KOPT-K1 (cell line): ENCODE measurements at regions not wholly inside any gene's neighbourhood (a gene's known extent, or its start where the extent isn't known, plus 50 kb on each side); places are given as distances from the start of the nearest gene placed in this dataset.
A peak's percentile ranks its signal among the peaks of the same experiment; 100 is the strongest.

ENCODE experiments used
- H3K27ac ChIP-seq: fragments of 200-600 bp; sonication (generic); 2 replicates; pipeline ENCODE4 v1.5.1; 2016; ENCODE audit warnings: antibody characterized with exemption, mild to moderate bottlenecking, low read depth, low read length; ENCODE audit not compliant: poor library complexity, severe bottlenecking
- H3K36me3 ChIP-seq: fragments of 200-600 bp; sonication (generic); 2 replicates; pipeline ENCODE4 v1.5.1; 2017; ENCODE audit warnings: antibody characterized with exemption, mild to moderate bottlenecking, low read length, moderate library complexity; ENCODE audit not compliant: insufficient read depth
- H3K9me3 ChIP-seq: fragments of 200-600 bp; sonication (generic); 2 replicates; pipeline ENCODE4 v1.5.1; 2017; ENCODE audit warnings: antibody characterized with exemption, low read length, mild to moderate bottlenecking; ENCODE audit not compliant: insufficient read depth, poor library complexity, severe bottlenecking

DNA sequence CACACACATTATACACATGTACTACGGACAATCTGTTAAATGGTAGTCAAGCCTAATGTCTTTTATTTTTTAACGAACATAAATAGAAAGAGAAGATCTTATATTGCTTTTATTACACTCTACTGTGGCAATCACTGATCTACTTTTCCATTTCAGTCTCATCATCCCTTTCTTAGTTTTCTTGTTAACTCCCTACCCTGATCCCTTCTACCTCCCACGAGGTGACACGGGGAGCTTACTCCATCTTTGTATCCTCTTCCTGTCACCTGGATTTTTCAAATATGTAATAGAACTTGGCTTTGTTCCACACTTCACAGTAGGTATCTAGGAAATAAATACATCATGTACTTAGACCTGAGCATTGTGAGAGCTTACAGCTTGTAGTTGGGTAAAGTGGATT, 211.0 kb downstream of the PIK3R1 start:
- H3K9me3 ChIP-seq = no peaks in the 10 kb centered on the region
- H3K36me3 ChIP-seq = no peaks in the 10 kb centered on the region
- H3K27ac ChIP-seq = peak overlapping the region; percentile 66

- H3K27ac ChIP-seq = no peak overlapping the region
- H3K36me3 ChIP-seq = no peaks in the 10 kb centered on the region
- no peaks in the 10 kb centered on the region for H3K9me3 ChIP-seq
Measured at GRCh38 chr5:68428231-68428811, 212.8 kb downstream of the PIK3R1 start.

GRCh38 chr5:68429510-68429909, 214.0 kb downstream of the PIK3R1 start:
- Histone ChIP-seq H3K27ac (no peak overlapping the region), H3K36me3 (no peaks in the 10 kb centered on the region), H3K9me3 (no peaks in the 10 kb centered on the region)

DNA sequence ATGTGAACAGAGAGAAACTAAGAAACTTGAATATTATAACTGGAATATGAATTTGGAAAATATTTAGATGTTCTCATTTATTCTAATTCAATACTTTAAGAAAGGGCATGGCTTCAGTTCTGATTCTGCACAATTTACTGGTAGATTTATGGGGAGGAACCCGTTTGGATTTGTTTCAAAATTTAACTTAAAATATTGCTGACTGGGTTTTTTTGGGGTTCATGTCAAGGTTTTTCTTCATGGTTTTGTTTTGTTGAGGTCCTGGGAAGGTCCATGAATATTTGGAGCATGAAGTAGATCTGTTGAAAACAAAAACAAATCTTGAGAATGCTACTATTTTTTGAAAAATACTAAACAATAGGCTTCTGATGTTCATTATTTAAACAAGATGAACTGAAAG, 214.7 kb downstream of the PIK3R1 start:
- no peaks in the 10 kb centered on the region for H3K36me3 ChIP-seq
- H3K9me3 ChIP-seq = no peaks in the 10 kb centered on the region
- H3K27ac ChIP-seq = no peak overlapping the region

DNA sequence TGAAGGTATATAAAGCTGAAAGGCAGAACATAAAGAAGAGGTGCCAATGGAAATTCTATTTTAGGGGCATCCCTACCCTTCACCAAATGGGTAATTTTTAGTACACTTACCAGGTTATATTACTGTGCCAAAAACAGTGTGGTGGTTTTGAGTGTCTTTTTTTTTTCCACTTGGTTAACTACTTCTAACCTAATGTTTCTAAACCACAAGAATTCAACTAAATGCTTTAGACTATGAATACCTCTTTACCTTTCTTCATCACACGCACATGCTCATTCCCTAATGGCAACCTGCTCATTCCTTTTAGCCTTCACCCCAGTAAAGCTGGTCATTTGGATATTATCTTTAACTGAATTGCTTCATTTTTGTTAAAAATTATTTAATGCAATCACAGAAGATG, 215.6 kb downstream of the PIK3R1 start:
- H3K9me3 ChIP-seq = no peaks in the 10 kb centered on the region
- H3K36me3 ChIP-seq = no peaks in the 10 kb centered on the region
- no peak overlapping the region for H3K27ac ChIP-seq

DNA sequence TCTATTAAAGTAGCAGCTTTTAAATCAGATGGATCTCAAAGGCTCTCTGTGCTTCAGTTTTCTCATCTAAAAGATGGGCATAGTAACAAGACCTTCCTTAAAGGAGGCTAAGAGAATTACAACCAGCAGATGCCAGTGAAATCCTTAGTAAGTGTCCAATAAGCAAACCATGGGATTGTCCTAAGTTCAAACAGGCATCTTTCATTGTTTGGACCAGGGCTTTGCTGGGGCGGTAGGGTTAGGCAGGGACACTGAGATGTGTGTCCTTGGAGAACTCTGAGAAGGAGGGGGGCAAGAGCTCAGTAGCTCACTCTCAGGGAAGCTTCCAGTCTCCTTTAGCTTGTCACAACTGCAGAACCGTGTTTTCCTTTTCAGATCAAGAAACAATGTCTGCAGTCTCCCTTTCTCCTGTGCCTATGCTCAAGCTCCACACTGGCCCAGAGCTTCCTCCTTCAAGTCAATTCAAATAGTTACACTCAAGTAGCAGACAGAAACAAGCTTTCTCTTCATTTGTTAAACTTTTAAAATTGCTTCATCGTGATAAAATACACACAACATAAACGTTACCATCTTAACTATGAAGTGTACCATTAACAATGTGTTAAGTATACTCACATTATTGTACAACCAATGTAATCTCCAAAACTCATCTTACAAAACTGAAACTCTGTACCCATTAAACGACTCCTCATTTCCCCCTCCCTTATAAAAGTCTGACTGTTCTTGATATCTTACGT, 216.2 kb downstream of the PIK3R1 start:
- H3K27ac ChIP-seq = no peak overlapping the region
- H3K36me3 ChIP-seq = no peaks in the 10 kb centered on the region

DNA sequence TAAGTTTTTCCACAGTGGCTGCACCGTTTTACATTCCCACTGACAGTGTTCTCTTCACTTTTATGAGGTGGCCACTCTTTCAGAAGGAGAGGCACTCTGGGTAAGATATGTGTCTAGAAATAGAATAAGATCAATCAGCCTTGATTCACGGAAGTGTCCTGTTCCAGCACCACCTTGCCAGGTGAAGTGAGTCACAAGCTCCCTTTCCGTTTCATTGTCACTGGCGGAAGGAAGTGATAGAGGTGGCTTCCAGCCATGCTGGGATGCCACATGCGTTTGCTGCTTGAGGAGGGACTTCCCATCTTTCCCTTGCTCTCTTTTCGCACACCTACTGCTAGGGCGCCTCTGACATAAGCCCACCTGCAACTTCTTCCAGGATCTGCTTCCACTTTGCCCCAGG, 217.1 kb downstream of the PIK3R1 start:
- Histone ChIP-seq H3K27ac (no peak overlapping the region), H3K36me3 (no peaks in the 10 kb centered on the region), H3K9me3 (no peaks in the 10 kb centered on the region)

More for the DNA sequence above, 216.2 kb downstream of the PIK3R1 start:
- no peaks in the 10 kb centered on the region for H3K9me3 ChIP-seq

- Histone ChIP-seq H3K9me3 (no peaks in the 10 kb centered on the region), H3K36me3 (no peaks in the 10 kb centered on the region), H3K27ac (peak overlapping the region; percentile 69)
Measured at GRCh38 chr5:68433526-68433922, 218.0 kb downstream of the PIK3R1 start.

DNA sequence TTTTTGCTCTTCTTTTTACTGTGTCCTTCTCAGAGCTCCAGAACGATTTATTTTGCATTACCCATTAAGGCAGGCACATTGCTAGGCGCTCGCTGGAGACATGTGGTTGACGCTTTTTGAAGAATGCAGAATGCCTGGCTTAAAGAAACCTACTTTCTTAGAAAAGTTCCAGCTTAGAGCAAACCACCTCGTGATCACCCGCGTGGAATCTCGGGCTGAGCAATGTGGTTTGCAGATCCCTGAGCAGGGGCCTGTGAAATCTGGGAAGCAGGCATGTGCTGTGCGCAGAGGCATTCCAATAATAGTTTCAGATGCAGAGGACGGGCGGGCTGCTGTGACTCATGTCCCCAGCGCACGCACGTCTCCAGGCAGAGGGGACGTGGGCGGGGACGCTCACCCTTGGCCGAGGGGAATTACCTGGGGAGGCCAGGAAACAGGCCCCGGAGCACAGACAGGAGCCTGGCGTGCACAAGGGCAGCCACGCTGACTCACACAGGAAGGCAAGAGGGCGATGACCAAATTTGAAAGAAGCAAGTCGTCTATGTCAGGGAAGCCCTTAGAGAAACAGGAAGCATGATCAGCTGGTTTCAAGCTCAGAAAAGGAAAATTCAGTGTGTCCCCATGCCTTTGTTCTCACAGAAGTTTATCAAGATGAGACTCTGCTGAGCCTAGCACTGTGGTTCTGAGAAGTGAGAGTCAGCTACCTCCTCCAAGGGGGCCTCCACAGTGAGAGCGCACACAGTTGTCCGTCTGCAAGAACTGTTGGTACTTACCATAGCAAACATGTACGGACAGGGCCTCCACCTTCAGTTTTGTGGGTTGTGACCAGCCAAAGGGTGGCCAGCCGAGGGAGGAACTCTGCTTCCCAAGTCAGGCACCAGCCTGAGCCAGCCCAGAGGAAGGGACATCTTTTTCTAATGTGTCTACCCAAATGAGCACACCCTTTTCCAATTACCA, 218.6 kb downstream of the PIK3R1 start:
- H3K27ac ChIP-seq = peak overlapping the region; percentile 69
- no peaks in the 10 kb centered on the region for H3K9me3 ChIP-seq
- H3K36me3 ChIP-seq = no peaks in the 10 kb centered on the region

DNA sequence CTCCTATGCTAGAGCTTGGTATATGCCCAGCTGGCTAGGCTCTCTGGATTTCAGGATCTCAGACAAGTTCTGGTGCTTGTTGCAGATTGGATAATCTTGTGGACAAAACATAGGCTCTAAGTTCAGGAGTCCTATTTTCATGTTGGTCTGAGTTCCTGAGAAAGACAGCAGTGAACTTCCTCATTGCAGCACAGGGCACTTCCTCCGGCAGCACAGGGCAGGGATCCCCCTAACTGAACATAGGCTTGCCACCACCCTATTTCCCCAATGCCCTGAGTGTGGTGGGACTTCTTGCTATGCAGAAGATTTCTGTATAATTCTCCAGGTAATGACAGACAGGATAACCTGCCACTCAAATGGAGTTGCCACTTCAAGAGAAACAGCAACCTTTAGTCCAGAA, 220.1 kb downstream of the PIK3R1 start:
- Histone ChIP-seq H3K27ac (peak overlapping the region; percentile 69), H3K36me3 (no peaks in the 10 kb centered on the region), H3K9me3 (no peaks in the 10 kb centered on the region)

DNA sequence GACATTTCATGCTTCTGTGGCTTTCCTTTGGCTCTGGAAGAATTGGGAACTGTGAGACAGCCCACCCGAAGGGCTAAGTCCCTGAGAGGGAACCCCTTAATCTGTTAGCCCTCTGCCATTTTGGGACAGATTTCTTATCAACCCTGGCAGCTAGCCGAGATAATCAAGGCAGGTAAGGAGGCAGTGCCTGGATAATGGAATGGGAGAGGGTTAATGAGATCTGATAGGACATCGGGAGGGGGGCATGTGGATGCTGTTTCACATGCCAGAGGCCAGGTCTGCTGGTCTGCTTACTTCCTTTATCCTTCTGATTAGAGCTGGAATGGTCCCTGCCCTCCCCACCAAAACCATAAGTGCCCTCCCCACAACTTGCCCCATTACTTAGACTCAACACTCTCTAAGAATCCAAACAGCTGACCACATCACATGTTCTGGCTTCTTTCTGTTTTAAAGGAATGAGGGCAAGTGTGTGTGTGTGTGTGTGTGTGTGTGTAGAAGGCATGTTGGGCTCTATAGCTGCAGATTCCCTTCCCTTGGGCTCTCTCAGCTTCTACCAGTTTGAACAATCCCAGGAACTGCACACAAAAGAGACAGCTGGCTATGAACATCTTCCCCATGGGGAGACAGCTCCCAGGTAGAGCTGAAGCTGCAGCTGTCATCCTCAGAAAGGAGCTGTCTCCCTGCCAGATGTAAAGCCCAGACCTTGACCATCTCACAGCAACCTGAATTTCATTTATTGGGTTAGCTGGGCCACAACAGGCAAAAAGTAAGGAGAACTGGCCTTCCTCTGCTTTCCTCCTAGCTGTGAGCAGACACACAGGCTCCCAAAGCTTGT, 221.3 kb downstream of the PIK3R1 start:
- Histone ChIP-seq H3K27ac (no peak overlapping the region), H3K9me3 (no peaks in the 10 kb centered on the region), H3K36me3 (no peaks in the 10 kb centered on the region)

DNA sequence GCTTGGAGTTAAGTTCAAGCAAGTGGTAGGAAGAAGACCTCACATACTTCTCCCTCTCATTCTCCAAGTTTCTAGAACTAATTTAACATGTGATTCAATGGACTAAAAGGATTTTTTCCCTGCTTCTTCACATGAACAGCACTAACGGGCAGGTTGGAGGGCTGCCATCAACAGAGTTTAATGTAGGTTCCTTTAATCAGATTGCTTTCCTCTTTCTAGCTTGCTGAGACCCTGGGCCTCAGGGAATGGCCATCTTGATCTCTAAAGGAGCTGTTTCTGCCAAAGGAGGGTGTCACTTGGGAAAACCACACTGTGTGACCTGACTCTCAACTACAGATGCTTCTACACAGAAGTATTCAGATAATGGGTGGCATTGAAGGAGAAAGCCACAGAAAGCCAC, 223.3 kb downstream of the PIK3R1 start:
- Histone ChIP-seq H3K27ac (no peak overlapping the region), H3K9me3 (no peaks in the 10 kb centered on the region), H3K36me3 (no peaks in the 10 kb centered on the region)

DNA sequence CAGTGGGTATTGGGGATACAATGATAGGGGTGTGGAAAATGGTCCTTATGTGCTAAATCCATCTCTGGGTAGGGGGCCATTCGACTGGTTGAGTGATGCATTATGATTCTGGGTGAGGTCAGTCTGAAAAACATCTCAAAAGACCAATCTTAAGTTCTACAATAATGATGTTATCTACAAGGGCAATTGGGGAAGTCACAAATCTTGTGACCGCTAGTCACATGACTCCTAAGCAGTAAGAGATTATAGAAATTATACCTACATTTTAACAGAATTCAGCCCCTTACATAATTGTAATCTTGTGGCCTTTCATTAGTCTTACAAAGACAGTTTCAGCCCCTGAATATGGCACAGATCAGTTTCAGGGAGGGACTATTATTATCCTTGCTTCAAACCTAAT, 224.7 kb downstream of the PIK3R1 start:
- Histone ChIP-seq H3K27ac (peak overlapping the region; percentile 77), H3K36me3 (no peaks in the 10 kb centered on the region), H3K9me3 (no peaks in the 10 kb centered on the region)

DNA sequence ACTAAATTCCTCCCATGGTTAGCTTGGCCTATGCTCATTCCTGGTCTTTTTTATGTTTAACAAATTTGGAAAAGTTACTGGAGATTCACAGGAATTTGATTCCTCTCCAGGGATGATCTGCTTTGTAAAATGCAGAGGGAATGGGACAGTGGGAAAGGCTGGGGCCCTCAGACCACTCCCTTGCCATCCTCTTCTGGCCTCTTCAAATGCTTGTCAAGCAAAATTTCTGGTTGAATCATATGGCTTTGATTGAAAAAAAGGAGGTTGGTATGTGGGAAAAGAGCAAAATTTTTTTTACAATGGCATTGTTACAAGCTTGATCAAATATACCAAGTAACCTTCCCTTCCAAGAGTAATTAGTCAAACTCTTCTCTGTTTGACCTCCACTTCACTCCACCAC, 225.1 kb downstream of the PIK3R1 start:
- no peaks in the 10 kb centered on the region for H3K36me3 ChIP-seq
- peak overlapping the region; percentile 77 for H3K27ac ChIP-seq
- H3K9me3 ChIP-seq = no peaks in the 10 kb centered on the region
